ENCODE measurements at regions not wholly inside any gene's neighbourhood (a gene's known extent, or its start where the extent isn't known, plus 50 kb on each side); places are given as distances from the start of the nearest gene placed in this dataset.

- TF ChIP-seq CTCF (conservative IDR thresholded peaks at IDR 0.05; ENCODE audit: low read length) (no peak), EZH2phosphoT487 (IDR thresholded peaks at IDR 0.05; ENCODE audit: borderline replicate concordance) (no peak)
Measured at GRCh38 chr9:99736291-99736690, 85.4 kb upstream of the NR4A3 start.
